Osteoblast (primary cell): ENCODE measurements at regions not wholly inside any gene's neighbourhood (a gene's known extent, or its start where the extent isn't known, plus 50 kb on each side); places are given as distances from the start of the nearest gene placed in this dataset.

Experiments
- DNase-seq: peaks from one replicate; pipeline ENCODE4 v3.0.0; 2011; ENCODE audit warnings: low spot score, mixed read lengths; ENCODE audit not compliant: insufficient read length; ENCODE audit errors: missing footprints
- H2AFZ ChIP-seq: 2 replicates; pipeline ENCODE4 v1.6.0; 2011; ENCODE audit warnings: mild to moderate bottlenecking, low read length
- H3K27ac ChIP-seq: 2 replicates; pipeline ENCODE4 v1.5.1; 2011; ENCODE audit warnings: mild to moderate bottlenecking, low read depth, low read length, moderate library complexity
- H3K27me3 ChIP-seq: 2 replicates; pipeline ENCODE4 v1.6.0; 2012; ENCODE audit warnings: mild to moderate bottlenecking, control low read depth, inconsistent platforms, low read length, moderate library complexity; ENCODE audit not compliant: insufficient read depth
- H3K36me3 ChIP-seq: 2 replicates; pipeline ENCODE4 v1.5.1; 2011; ENCODE audit warnings: mild to moderate bottlenecking, low read length, control low read depth, moderate library complexity; ENCODE audit not compliant: insufficient read depth
- H3K4me1 ChIP-seq: 2 replicates; pipeline ENCODE4 v1.5.1; 2011; ENCODE audit warnings: mild to moderate bottlenecking, low read length, control low read depth, moderate library complexity; ENCODE audit not compliant: insufficient read depth
- H3K4me2 ChIP-seq: 2 replicates; pipeline ENCODE4 v1.6.0; 2011; ENCODE audit warnings: mild to moderate bottlenecking, low read length; ENCODE audit not compliant: insufficient read depth
- H3K4me3 ChIP-seq: fragments of 200-600 bp; sonication (generic); 3 replicates; pipeline ENCODE4 v1.5.1; 2012; ENCODE audit warnings: mild to moderate bottlenecking, low read length, inconsistent platforms; ENCODE audit not compliant: insufficient read depth
- H3K79me2 ChIP-seq: 2 replicates; pipeline ENCODE4 v1.6.0; 2012; ENCODE audit warnings: mild to moderate bottlenecking, low read length, control low read depth, inconsistent platforms; ENCODE audit not compliant: insufficient read depth
- H3K9me3 ChIP-seq: 2 replicates; pipeline ENCODE4 v1.5.1; 2011; ENCODE audit warnings: low read depth, low read length, control low read depth
- H4K20me1 ChIP-seq: 2 replicates; pipeline ENCODE4 v1.6.0; 2012; ENCODE audit warnings: mild to moderate bottlenecking, low read length, control low read depth; ENCODE audit not compliant: insufficient read depth
- TF ChIP-seq, protein P1 (sequence below): IDR thresholded peaks from 2 replicates; pipeline ENCODE4 v1.5.1; 2011; ENCODE audit warnings: mild to moderate bottlenecking, low read depth, low read length, moderate library complexity; ENCODE audit errors: extremely low read depth

DNA sequence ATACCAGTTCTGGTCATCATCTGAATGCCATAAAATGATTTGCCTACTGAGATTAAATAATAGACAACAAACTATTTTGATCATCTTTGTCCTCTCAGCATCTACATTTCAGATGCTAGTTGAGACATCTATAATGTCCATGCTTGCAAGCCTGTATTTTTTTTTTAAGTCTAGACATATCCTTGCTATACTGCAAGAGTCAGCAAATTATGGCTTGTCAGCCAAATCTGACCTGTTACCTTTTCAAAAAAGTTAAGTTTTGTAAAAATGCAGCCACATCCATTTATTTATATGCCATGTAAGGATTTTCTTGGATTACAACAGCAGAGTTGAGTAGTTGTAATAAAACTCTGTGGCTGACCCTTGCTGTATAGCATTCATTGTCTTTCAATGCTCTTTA, 1355.7 kb upstream of the FAM98A start:
- no peak for DNase-seq
- Histone ChIP-seq H3K36me3 (no peaks in the 10 kb centered on the region), H3K4me1 (no peaks in the 10 kb centered on the region), H2AFZ (no peak overlapping the region), H3K27me3 (no peaks in the 10 kb centered on the region), H3K79me2 (no peaks in the 10 kb centered on the region), H3K4me3 (no peak overlapping the region), H3K27ac (no peak overlapping the region), H3K4me2 (no peak overlapping the region), H4K20me1 (no peaks in the 10 kb centered on the region), H3K9me3 (no peaks in the 10 kb centered on the region)
- TF ChIP-seq, protein P1, sequence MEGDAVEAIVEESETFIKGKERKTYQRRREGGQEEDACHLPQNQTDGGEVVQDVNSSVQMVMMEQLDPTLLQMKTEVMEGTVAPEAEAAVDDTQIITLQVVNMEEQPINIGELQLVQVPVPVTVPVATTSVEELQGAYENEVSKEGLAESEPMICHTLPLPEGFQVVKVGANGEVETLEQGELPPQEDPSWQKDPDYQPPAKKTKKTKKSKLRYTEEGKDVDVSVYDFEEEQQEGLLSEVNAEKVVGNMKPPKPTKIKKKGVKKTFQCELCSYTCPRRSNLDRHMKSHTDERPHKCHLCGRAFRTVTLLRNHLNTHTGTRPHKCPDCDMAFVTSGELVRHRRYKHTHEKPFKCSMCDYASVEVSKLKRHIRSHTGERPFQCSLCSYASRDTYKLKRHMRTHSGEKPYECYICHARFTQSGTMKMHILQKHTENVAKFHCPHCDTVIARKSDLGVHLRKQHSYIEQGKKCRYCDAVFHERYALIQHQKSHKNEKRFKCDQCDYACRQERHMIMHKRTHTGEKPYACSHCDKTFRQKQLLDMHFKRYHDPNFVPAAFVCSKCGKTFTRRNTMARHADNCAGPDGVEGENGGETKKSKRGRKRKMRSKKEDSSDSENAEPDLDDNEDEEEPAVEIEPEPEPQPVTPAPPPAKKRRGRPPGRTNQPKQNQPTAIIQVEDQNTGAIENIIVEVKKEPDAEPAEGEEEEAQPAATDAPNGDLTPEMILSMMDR = no peak

DNA sequence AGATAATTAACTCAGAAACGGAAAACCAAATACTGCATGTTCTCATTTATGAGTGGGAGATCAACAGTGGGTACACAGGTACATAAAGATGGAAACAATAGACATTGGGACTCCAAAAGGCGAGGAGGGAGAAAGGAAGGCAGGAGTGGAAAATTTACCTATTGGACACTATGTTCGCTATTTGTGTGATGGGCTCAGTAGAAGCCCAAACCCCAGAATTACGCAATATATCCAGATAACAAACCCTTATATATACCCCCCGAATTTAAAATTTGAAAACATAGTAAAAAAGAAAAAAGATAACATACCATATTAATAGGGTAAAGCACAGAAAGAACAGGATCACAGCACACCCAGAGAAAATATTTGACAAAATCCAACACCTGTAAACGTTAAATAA, 1351.7 kb upstream of the FAM98A start:
- TF ChIP-seq, protein P1 = no peak
- Histone ChIP-seq H3K36me3 (no peaks in the 10 kb centered on the region), H4K20me1 (no peaks in the 10 kb centered on the region), H3K79me2 (no peaks in the 10 kb centered on the region), H2AFZ (no peak overlapping the region), H3K4me3 (no peak overlapping the region), H3K9me3 (no peaks in the 10 kb centered on the region), H3K4me2 (no peak overlapping the region), H3K4me1 (no peaks in the 10 kb centered on the region), H3K27me3 (no peaks in the 10 kb centered on the region), H3K27ac (no peak overlapping the region)
- DNase-seq = no peak

DNA sequence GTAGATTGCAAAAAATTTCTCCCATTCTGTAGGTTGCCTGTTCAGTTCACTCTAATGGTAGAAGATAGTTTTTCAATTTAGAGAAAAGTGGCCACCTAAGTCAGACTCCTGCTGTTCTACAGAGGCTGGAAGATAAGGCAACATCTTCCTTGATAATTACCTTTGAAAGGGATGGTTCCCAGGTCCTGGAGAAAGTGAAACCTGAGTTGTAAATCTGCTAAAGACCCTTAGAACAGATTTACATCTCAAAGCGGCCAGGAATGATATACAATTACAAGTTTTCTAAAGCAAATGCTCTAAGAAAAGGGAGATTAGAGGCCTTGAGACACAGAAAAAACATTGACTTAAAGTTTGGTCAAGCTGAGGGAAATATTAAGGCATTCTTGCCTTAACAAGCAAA, 1350.2 kb upstream of the FAM98A start:
- TF ChIP-seq, protein P1 = no peak
- Histone ChIP-seq H3K4me2 (no peak overlapping the region), H3K27me3 (no peaks in the 10 kb centered on the region), H2AFZ (no peak overlapping the region), H3K36me3 (no peaks in the 10 kb centered on the region), H3K9me3 (no peaks in the 10 kb centered on the region), H3K27ac (no peak overlapping the region), H3K4me3 (no peak overlapping the region), H3K79me2 (no peaks in the 10 kb centered on the region), H3K4me1 (no peaks in the 10 kb centered on the region), H4K20me1 (no peaks in the 10 kb centered on the region)
- no peak for DNase-seq

DNA sequence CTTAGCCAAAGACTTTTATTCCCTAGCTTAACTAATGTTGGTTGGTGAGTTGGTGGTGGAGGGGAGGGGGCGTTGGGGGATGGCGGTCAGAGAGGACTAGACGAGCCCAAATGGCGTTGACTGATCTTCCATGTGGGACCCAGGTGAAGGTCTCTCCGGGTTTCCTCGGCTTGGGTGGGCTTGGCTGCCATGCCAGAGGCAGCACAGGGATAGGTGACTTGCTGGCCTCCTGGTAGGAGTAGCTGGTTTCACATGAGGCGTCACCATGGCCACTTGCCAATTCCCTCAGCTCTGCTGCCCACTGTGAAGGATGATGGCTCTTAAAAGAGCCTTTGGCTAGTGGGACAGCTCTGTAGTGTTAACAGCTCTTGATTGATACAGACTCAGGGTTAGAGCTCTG, 1337.0 kb upstream of the FAM98A start:
- Histone ChIP-seq H3K9me3 (peaks cover 4% of the 10 kb centered on the region), H3K4me3 (no peak overlapping the region), H4K20me1 (no peaks in the 10 kb centered on the region), H2AFZ (no peak overlapping the region), H3K4me1 (no peaks in the 10 kb centered on the region), H3K4me2 (no peak overlapping the region), H3K27ac (no peak overlapping the region), H3K79me2 (no peaks in the 10 kb centered on the region), H3K36me3 (no peaks in the 10 kb centered on the region), H3K27me3 (no peaks in the 10 kb centered on the region)
- TF ChIP-seq, protein P1 = no peak
- DNase-seq = no peak
